Right cardiac atrium (tissue), 5 donors: ENCODE measurements at regions not wholly inside any gene's neighbourhood (a gene's known extent, or its start where the extent isn't known, plus 50 kb on each side); places are given as distances from the start of the nearest gene placed in this dataset.

Experiments
- ATAC-seq, 2 donors: fragments of 200-7000 bp; cut with Tn5 transposase; one replicate each; pipeline versions ENCODE4 v1.8.0 to v1.9.1; 2020; ENCODE audit warnings: moderate library complexity in 2 of 2, mild to moderate bottlenecking in 1 of 2
- DNase-seq, 3 donors: peaks; one replicate each; pipeline ENCODE4 v3.0.0-alpha.2; 2020
- H3K27ac ChIP-seq: one replicate; pipeline ENCODE4 v1.5.1; 2013; ENCODE audit warnings: mild to moderate bottlenecking, low read length, control low read depth, moderate library complexity
- H3K27me3 ChIP-seq: one replicate; pipeline ENCODE4 v1.6.1; 2013; ENCODE audit not compliant: control insufficient read depth, insufficient read depth
- H3K4me1 ChIP-seq: one replicate; pipeline ENCODE4 v1.6.1; 2013; ENCODE audit warnings: low read length; ENCODE audit not compliant: control insufficient read depth, insufficient read depth
- H3K4me3 ChIP-seq: one replicate; pipeline ENCODE4 v1.5.1; 2013; ENCODE audit warnings: low read length, control low read depth
- H3K9me3 ChIP-seq: one replicate; pipeline ENCODE4 v1.6.1; 2013; ENCODE audit warnings: low read length; ENCODE audit not compliant: control insufficient read depth
- WGBS: extraction: QIAGEN DNeasy Blood & Tissue Kit; methylation state at CpG from one replicate; pipeline ENCODE4 v1.1.7; 2013; 5-methylcytosine and 5-hydroxymethylcytosine counted together
- intact Hi-C, 4 donors: fragments of 100-400 bp; cut with DNase I; formaldehyde crosslinking; loops; one replicate each; pipeline versions ENCODE4 v1.11.0 to v1.14.0; 2022 to 2023
- donor health status: healthy with polysubstance abuse.
- donor health status: DM: no; HTN: yes; CAD: no.
- donor health status: DM: no; HTN: no; CAD: no.
- donor health status: DM: no; HTN: yes; CAD: no; lungs with severe emphysema.
- donor health status: DM: yes; HTN: yes; CAD: no.

- ATAC-seq (no peak), DNase-seq (no peak)
- Histone ChIP-seq H3K4me1 (peaks cover 15% of the 10 kb centered on the region), H3K9me3 (no peaks in the 10 kb centered on the region), H3K4me3 (no peak overlapping the region), H3K27me3 (no peaks in the 10 kb centered on the region), H3K27ac (no peak overlapping the region)
- intact Hi-C loops = no loop called here
- WGBS = 97% methylated on average over 6 of the region's 6 CpGs
Observed at GRCh38 chr14:76948976-76949375, 79.5 kb downstream of the IRF2BPL start.

- WGBS = 63% methylated on average over 11 of the region's 11 CpGs
- ATAC-seq (peak in 1 of 2 donors; percentile 2), DNase-seq (no peak)
- intact Hi-C loops = no loop called here
- H3K27me3 ChIP-seq = no peaks in the 10 kb centered on the region
- no peaks in the 10 kb centered on the region for H3K9me3 ChIP-seq
- H3K27ac ChIP-seq = peak overlapping the region; percentile 73
- no peak overlapping the region for H3K4me3 ChIP-seq
- H3K4me1 ChIP-seq = peaks cover 15% of the 10 kb centered on the region
Observed at GRCh38 chr14:76948213-76948947, 80.1 kb downstream of the IRF2BPL start.

- no peaks in the 10 kb centered on the region for H3K9me3 ChIP-seq
- H3K4me3 ChIP-seq = no peak overlapping the region
- no peak for DNase-seq
- no peaks in the 10 kb centered on the region for H3K27me3 ChIP-seq
- intact Hi-C loops = no loop called here
- WGBS = 44% methylated on average over 5 of the region's 5 CpGs
- H3K27ac ChIP-seq = peak overlapping the region; percentile 73
- H3K4me1 ChIP-seq = peaks cover 15% of the 10 kb centered on the region
- no peak for ATAC-seq
Observed at GRCh38 chr14:76947838-76948184, 80.7 kb downstream of the IRF2BPL start.

GRCh38 chr14:76947078-76947837, 81.2 kb downstream of the IRF2BPL start:
- no peaks in the 10 kb centered on the region for H3K9me3 ChIP-seq
- H3K4me1 ChIP-seq = peaks cover 15% of the 10 kb centered on the region
- intact Hi-C loops = no loop called here
- peak overlapping the region; percentile 73 for H3K27ac ChIP-seq
- ATAC-seq (peak; percentile 92), DNase-seq (peak; percentile 91 to 97 (median 96))
- no peak overlapping the region for H3K4me3 ChIP-seq
- no peaks in the 10 kb centered on the region for H3K27me3 ChIP-seq
- WGBS = 2% methylated on average over 28 of the region's 28 CpGs

GRCh38 chr14:76946753-76947077, 81.8 kb downstream of the IRF2BPL start:
- intact Hi-C loops = no loop called here
- Histone ChIP-seq H3K4me3 (no peak overlapping the region), H3K27me3 (no peaks in the 10 kb centered on the region), H3K9me3 (no peaks in the 10 kb centered on the region), H3K27ac (peak overlapping the region; percentile 24), H3K4me1 (peaks cover 15% of the 10 kb centered on the region)
- DNase-seq = no peak
- ATAC-seq = peak in 1 of 2 donors; percentile 3
- 72% methylated on average over 6 of the region's 6 CpGs for WGBS

- ATAC-seq (no peak), DNase-seq (no peak)
- Histone ChIP-seq H3K27ac (no peak overlapping the region), H3K27me3 (no peaks in the 10 kb centered on the region), H3K4me3 (no peak overlapping the region), H3K4me1 (peaks cover 9% of the 10 kb centered on the region), H3K9me3 (no peaks in the 10 kb centered on the region)
- intact Hi-C loops = no loop called here
- WGBS = 85% methylated on average over 4 of the region's 4 CpGs
Observed at GRCh38 chr14:76943072-76943471, 85.4 kb downstream of the IRF2BPL start.

GRCh38 chr14:76941946-76942805, 86.3 kb downstream of the IRF2BPL start:
- no peak overlapping the region for H3K27ac ChIP-seq
- H3K4me1 ChIP-seq = peaks cover 8% of the 10 kb centered on the region
- H3K9me3 ChIP-seq = no peaks in the 10 kb centered on the region
- no peak overlapping the region for H3K4me3 ChIP-seq
- no peaks in the 10 kb centered on the region for H3K27me3 ChIP-seq
- WGBS = 50% methylated on average over 12 of the region's 12 CpGs
- intact Hi-C loops = no loop called here
- DNase-seq = no peak
- no peak for ATAC-seq

- H3K4me1 ChIP-seq = peaks cover 8% of the 10 kb centered on the region
- H3K27ac ChIP-seq = no peak overlapping the region
- intact Hi-C loops = no loop called here
- no peak overlapping the region for H3K4me3 ChIP-seq
- 73% methylated on average over 7 of the region's 7 CpGs for WGBS
- H3K27me3 ChIP-seq = no peaks in the 10 kb centered on the region
- no peak for DNase-seq
- no peak for ATAC-seq
- no peaks in the 10 kb centered on the region for H3K9me3 ChIP-seq
Observed at GRCh38 chr14:76941544-76941943, 87.0 kb downstream of the IRF2BPL start.

GRCh38 chr14:76940021-76940760, 88.3 kb downstream of the IRF2BPL start:
- peaks cover 8% of the 10 kb centered on the region for H3K4me1 ChIP-seq
- H3K4me3 ChIP-seq = no peak overlapping the region
- no peak overlapping the region for H3K27ac ChIP-seq
- H3K9me3 ChIP-seq = no peaks in the 10 kb centered on the region
- no peak for DNase-seq
- ATAC-seq = no peak
- 49% methylated on average over 8 of the region's 8 CpGs for WGBS
- H3K27me3 ChIP-seq = no peaks in the 10 kb centered on the region
- intact Hi-C loops = no loop called here

GRCh38 chr14:76939015-76939742, 89.3 kb downstream of the IRF2BPL start:
- Histone ChIP-seq H3K27me3 (no peaks in the 10 kb centered on the region), H3K4me3 (no peak overlapping the region), H3K27ac (no peak overlapping the region), H3K4me1 (peaks cover 8% of the 10 kb centered on the region), H3K9me3 (no peaks in the 10 kb centered on the region)
- DNase-seq (no peak), ATAC-seq (no peak)
- intact Hi-C loops = no loop called here
- 71% methylated on average over 10 of the region's 10 CpGs for WGBS
